ENCODE measurements at regions not wholly inside any gene's neighbourhood (a gene's known extent, or its start where the extent isn't known, plus 50 kb on each side); places are given as distances from the start of the nearest gene placed in this dataset.

GRCh38 chrX:142068365-142068764 is 136.7 kb downstream of the MAGEC2 start:
- no peak for DNase-seq (ENCODE audit: extremely low read depth, low read depth)
- TF ChIP-seq CTCF (IDR thresholded peaks at IDR 0.05; ENCODE audit: low read depth, low read length, missing control alignments) = no peak
- H3K4me3 ChIP-seq (replicated peaks; ENCODE audit: low read depth, low read length) = no peak overlapping the region

GRCh38 chrX:142060191-142060590 is 144.9 kb downstream of the MAGEC2 start:
- no peak overlapping the region for H3K4me3 ChIP-seq (replicated peaks; ENCODE audit: low read depth, low read length)
- no peak for TF ChIP-seq CTCF (IDR thresholded peaks at IDR 0.05; ENCODE audit: low read depth, low read length, missing control alignments)
- no peak for DNase-seq (ENCODE audit: extremely low read depth, low read depth)

GRCh38 chrX:142054094-142054493 is 150.4 kb downstream of the MAGEC1 start:
- DNase-seq (ENCODE audit: extremely low read depth, low read depth) = no peak
- H3K4me3 ChIP-seq (replicated peaks; ENCODE audit: low read depth, low read length) = no peak overlapping the region
- no peak for TF ChIP-seq CTCF (IDR thresholded peaks at IDR 0.05; ENCODE audit: low read depth, low read length, missing control alignments)

GRCh38 chrX:142052238-142052637 is 148.5 kb downstream of the MAGEC1 start:
- no peak overlapping the region for H3K4me3 ChIP-seq (replicated peaks; ENCODE audit: low read depth, low read length)

GRCh38 chrX:142043196-142043595 is 139.5 kb downstream of the MAGEC1 start:
- TF ChIP-seq CTCF (IDR thresholded peaks at IDR 0.05; ENCODE audit: low read depth, low read length, missing control alignments) = no peak
- no peak overlapping the region for H3K4me3 ChIP-seq (replicated peaks; ENCODE audit: low read depth, low read length)
- DNase-seq (ENCODE audit: extremely low read depth, low read depth) = no peak

More at GRCh38 chrX:142052238-142052637, 148.5 kb downstream of the MAGEC1 start:
- TF ChIP-seq CTCF (IDR thresholded peaks at IDR 0.05; ENCODE audit: low read depth, low read length, missing control alignments) = no peak
- no peak for DNase-seq (ENCODE audit: extremely low read depth, low read depth)

- no peak for TF ChIP-seq CTCF (IDR thresholded peaks at IDR 0.05; ENCODE audit: low read depth, low read length, missing control alignments)
- H3K4me3 ChIP-seq (replicated peaks; ENCODE audit: low read depth, low read length) = no peak overlapping the region
- DNase-seq (ENCODE audit: extremely low read depth, low read depth) = no peak
Observed at GRCh38 chrX:142040906-142041305, 137.2 kb downstream of the MAGEC1 start.

- no peak overlapping the region for H3K4me3 ChIP-seq (replicated peaks; ENCODE audit: low read depth, low read length)
- no peak for DNase-seq (ENCODE audit: extremely low read depth, low read depth)
- TF ChIP-seq CTCF (IDR thresholded peaks at IDR 0.05; ENCODE audit: low read depth, low read length, missing control alignments) = no peak
Observed at GRCh38 chrX:142036116-142036515, 132.4 kb downstream of the MAGEC1 start.

All from HFF-Myc (cell line).